Testis (tissue), 2 donors: ENCODE measurements at regions not wholly inside any gene's neighbourhood (a gene's known extent, or its start where the extent isn't known, plus 50 kb on each side); places are given as distances from the start of the nearest gene placed in this dataset.

Experiments
- CTCF ChIP-seq, 3 experiments: fragments of 450-650 bp in 2 of 3; fragments of 200-600 bp in 1 of 3; sonication (generic) in 1 of 3; IDR thresholded peaks; one replicate each; pipeline ENCODE4 v1.5.1; 2016 to 2019; ENCODE audit warnings: antibody characterized with exemption in 3 of 3, mild to moderate bottlenecking in 2 of 3, moderate library complexity in 1 of 3
- POLR2A ChIP-seq: fragments of 450-650 bp; IDR thresholded peaks from one replicate; pipeline ENCODE4 v1.6.1; 2017; ENCODE audit warnings: antibody characterized with exemption, mild to moderate bottlenecking, moderate library complexity

DNA sequence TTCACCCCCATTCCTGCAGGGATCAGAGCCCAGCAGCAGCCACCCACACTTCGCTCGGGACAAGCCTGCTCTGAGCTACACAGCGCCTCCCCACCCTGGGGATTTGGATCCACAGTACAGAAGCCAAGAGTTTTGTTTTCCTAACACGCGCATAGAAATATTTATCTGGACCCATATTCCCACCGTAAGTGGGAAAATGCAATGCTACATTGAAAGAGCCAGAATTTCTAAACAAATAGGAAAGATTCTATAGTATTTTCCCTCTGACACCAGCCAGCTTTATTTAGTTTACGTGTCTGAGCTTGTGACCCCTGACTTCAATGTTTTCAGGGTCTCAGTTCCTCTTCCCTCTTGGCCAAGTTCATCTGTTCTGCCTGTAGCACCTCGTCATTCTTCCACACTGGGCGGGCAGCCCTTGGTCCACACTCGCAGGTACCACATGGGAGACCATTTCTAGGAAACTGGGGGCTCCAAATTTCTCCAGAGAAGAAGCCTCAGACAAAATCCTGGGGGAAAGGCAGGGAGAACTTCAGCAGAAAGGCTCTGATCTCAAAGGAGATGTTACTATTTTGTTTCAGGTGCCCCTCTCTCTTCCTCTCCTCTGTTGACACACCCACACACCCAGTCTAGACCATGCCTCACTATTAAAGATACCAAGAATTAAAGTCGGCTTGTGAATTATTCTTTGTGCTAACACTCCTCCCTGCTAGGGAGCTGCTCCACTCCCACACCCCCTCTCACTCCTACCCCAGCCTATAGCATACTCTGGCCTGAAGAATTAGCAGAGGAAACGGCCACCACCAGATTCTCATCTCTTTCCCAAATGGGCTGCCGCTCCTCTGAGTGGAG, 116.0 kb upstream of the PCGF5 start:
- TF ChIP-seq POLR2A: no peak
- no peak for TF ChIP-seq CTCF (IDR thresholded peaks at IDR 0.05)
